ENCODE measurements at regions not wholly inside any gene's neighbourhood (a gene's known extent, or its start where the extent isn't known, plus 50 kb on each side); places are given as distances from the start of the nearest gene placed in this dataset.

DNA sequence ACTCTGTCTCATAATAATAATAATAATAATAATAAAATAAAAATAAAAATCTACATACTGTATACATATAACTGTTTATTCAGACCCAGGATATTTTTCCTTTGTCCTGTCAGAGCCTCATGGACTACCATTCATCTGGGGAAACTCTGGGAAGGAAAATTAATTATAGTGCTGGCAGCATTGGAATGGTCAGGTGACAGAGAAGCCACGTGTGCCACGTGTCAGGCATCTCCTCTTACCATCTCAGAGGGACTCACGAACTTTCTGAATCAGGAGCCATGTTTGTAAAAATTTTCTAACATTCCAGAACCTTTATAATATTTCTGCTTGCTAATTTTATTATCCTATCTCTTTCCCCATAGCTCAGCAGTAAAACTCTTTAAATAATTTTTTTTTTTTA lies 97.8 kb upstream of the HNRNPU start:
- dilution Hi-C loops (cut with MboI; ENCODE audit: extremely low pct_ligation_motif_present, low sequenced_read_pairs) (no loop called here), intact Hi-C loops (cut with micrococcal nuclease) (loop anchor here (2.0 to 5.0 kb wide), 2 partner anchors 43 to 360 kb away; no protein-coding TSS in a partner anchor)
- FAIRE-seq: no peak

More for the DNA sequence above, 97.8 kb upstream of the HNRNPU start:
- no TSS peak for BruUV-seq (replicated peaks)
- Histone ChIP-seq H3K4me2 (ENCODE audit: insufficient read depth, low read length) (no peak overlapping the region), H3K9ac (replicated peaks; ENCODE audit: extremely low read depth, insufficient read depth, low read length) (no peak overlapping the region), H3K79me2 (ENCODE audit: control insufficient read depth, insufficient read depth, low read length) (no peaks in the 10 kb centered on the region), H3K4me3 (replicated peaks in 1 of 3; ENCODE audit: insufficient read depth in 1 of 3, low read depth in 1 of 3, low read length in 3 of 3) (no peak overlapping the region), H3K9me3 (replicated peaks; ENCODE audit: control insufficient read depth, insufficient read depth, low read length) (no peaks in the 10 kb centered on the region), H3K27ac (ENCODE audit: insufficient read depth, low read depth, low read length) (no peak overlapping the region), H2AFZ (ENCODE audit: low read depth, low read length) (no peak overlapping the region), H3K27me3 (ENCODE audit: control insufficient read depth in 2 of 2, insufficient read depth in 2 of 2, low read length in 2 of 2) (no peaks in the 10 kb centered on the region), H3K9me1 (replicated peaks; ENCODE audit: control insufficient read depth, extremely low read depth, insufficient read depth, low read length) (no peaks in the 10 kb centered on the region), H4K20me1 (replicated peaks; ENCODE audit: control insufficient read depth, extremely low read depth, insufficient read depth, low read length) (no peaks in the 10 kb centered on the region), H3K36me3 (ENCODE audit: control insufficient read depth in 2 of 2, extremely low read depth in 1 of 2, insufficient read depth in 2 of 2, low read length in 2 of 2) (no peaks in the 10 kb centered on the region), H3K4me1 (ENCODE audit: control insufficient read depth, extremely low read depth, insufficient read depth, low read length) (peaks cover 30% of the 10 kb centered on the region)
- CTCF ChIA-PET: interaction anchor here (1.6 kb wide), 1 partner anchor 81 kb away, joined by 4 read pairs; no protein-coding TSS in a partner anchor
- no peak for DNase-seq (ENCODE audit: low read depth, low spot score)
- TF ChIP-seq EZH2 (IDR thresholded peaks at IDR 0.05; ENCODE audit: borderline replicate concordance, low read depth, low read length, severe bottlenecking) (no peak), POLR2AphosphoS5 (IDR thresholded peaks at IDR 0.05; ENCODE audit: insufficient read depth, low read depth, low read length) (no peak), JUN (IDR thresholded peaks at IDR 0.05; ENCODE audit: borderline replicate concordance, insufficient read depth, insufficient read length, low read depth) (no peak), FOS (IDR thresholded peaks at IDR 0.05; ENCODE audit: borderline replicate concordance, insufficient read depth, low read length) (no peak), POLR2A (IDR thresholded peaks at IDR 0.05; ENCODE audit: low read depth, low read length) (no peak), MYC (IDR thresholded peaks at IDR 0.05; ENCODE audit: low read depth, low read length) (no peak)
- TF ChIP-seq, protein P1, sequence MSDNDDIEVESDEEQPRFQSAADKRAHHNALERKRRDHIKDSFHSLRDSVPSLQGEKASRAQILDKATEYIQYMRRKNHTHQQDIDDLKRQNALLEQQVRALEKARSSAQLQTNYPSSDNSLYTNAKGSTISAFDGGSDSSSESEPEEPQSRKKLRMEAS (IDR thresholded peaks at IDR 0.05; ENCODE audit: insufficient read depth, insufficient read length): no peak
- TF ChIP-seq, protein P2, sequence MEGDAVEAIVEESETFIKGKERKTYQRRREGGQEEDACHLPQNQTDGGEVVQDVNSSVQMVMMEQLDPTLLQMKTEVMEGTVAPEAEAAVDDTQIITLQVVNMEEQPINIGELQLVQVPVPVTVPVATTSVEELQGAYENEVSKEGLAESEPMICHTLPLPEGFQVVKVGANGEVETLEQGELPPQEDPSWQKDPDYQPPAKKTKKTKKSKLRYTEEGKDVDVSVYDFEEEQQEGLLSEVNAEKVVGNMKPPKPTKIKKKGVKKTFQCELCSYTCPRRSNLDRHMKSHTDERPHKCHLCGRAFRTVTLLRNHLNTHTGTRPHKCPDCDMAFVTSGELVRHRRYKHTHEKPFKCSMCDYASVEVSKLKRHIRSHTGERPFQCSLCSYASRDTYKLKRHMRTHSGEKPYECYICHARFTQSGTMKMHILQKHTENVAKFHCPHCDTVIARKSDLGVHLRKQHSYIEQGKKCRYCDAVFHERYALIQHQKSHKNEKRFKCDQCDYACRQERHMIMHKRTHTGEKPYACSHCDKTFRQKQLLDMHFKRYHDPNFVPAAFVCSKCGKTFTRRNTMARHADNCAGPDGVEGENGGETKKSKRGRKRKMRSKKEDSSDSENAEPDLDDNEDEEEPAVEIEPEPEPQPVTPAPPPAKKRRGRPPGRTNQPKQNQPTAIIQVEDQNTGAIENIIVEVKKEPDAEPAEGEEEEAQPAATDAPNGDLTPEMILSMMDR (IDR thresholded peaks at IDR 0.05; ENCODE audit: extremely low read depth in 1 of 2, insufficient read depth in 1 of 2, low read depth in 1 of 2, low read length in 2 of 2): no peak
- POLR2A ChIA-PET: no interaction called here
